A549 (cell line): ENCODE measurements at regions not wholly inside any gene's neighbourhood (a gene's known extent, or its start where the extent isn't known, plus 50 kb on each side); places are given as distances from the start of the nearest gene placed in this dataset.
"Not testable (repeated sequence)": the region's sequence is repeated elsewhere in the genome, so short reads cannot be mapped to it uniquely, and the experiment has no call there.

Source experiments
- ATAC-seq, 2 experiments: fragments of 200-7000 bp in 1 of 2; fragments of >200 bp in 1 of 2; cut with Nextera tagmentation in 1 of 2; cut with Tn5 transposase in 1 of 2; 3 replicates each; pipeline versions ENCODE4 v1.8.0 to v1.9.1; 2018 to 2020; ENCODE audit warnings: mild to moderate bottlenecking in 1 of 2, moderate library complexity in 1 of 2
- CTCF ChIA-PET: fragments of 300-600 bp; sonication (Branson Sonifier 250); formaldehyde crosslinking; extraction: SDS; loops from one replicate; lab custom pipeline; 2021; ENCODE audit warnings: antibody characterized with exemption, inconsistent platforms; lab: Yijun Ruan, JAX
- POLR2A ChIA-PET: fragments of 350-600 bp; formaldehyde crosslinking; extraction: SDS; loops from one replicate; lab custom pipeline; 2021; ENCODE audit warnings: antibody characterized with exemption, inconsistent platforms; lab: Yijun Ruan, JAX
- DNase-seq, 2 experiments: peaks; one replicate each; pipeline versions ENCODE4 v3.0.0 to v3.0.0-alpha.2; 2011 to 2016; ENCODE audit warnings: low read depth in 1 of 2, low spot score in 1 of 2
- FAIRE-seq: peaks from 2 replicates; lab custom pipeline; 2011; peaks lifted over from hg19 to GRCh38; lab: Jason Lieb, UNC
- H3K27ac ChIP-seq, 2 experiments: fragments of >200 bp; sonication (Bioruptor Twin); formaldehyde crosslinking; 3 replicates each; pipeline ENCODE4 v1.5.1; 2016 to 2017
- H3K4me1 ChIP-seq: fragments of >200 bp; sonication (Bioruptor Twin); formaldehyde crosslinking; 3 replicates; pipeline ENCODE4 v1.6.1; 2016
- H3K4me2 ChIP-seq: fragments of >200 bp; sonication (Bioruptor Twin); formaldehyde crosslinking; 3 replicates; pipeline ENCODE4 v1.6.1; 2016
- H3K4me3 ChIP-seq: fragments of >200 bp; sonication (Bioruptor Twin); formaldehyde crosslinking; 3 replicates; pipeline ENCODE4 v1.5.1; 2016
- H3K9me3 ChIP-seq: fragments of >200 bp; sonication (Bioruptor Twin); formaldehyde crosslinking; 3 replicates; pipeline ENCODE4 v1.6.1; 2016
- ATOH8 ChIP-seq: fragments of 250-450 bp; sonication (Bioruptor Pico); IDR thresholded peaks from 2 replicates; pipeline ENCODE4 v1.5.0; 2020; ENCODE audit warnings: low read depth, mild to moderate bottlenecking, moderate library complexity
- BCL3 ChIP-seq: fragments of >200 bp; sonication (Bioruptor Twin); formaldehyde crosslinking; IDR thresholded peaks from 3 replicates; pipeline ENCODE4 v1.6.1; 2016
- CBX2 ChIP-seq: fragments of 200-600 bp; sonication (generic); IDR thresholded peaks from 2 replicates; pipeline ENCODE4 v1.6.1; 2016; ENCODE audit warnings: low read depth, mild to moderate bottlenecking, borderline replicate concordance
- CEBPB ChIP-seq, 2 experiments: fragments of >200 bp in 1 of 2; sonication (Bioruptor Twin) in 1 of 2; formaldehyde crosslinking in 1 of 2; IDR thresholded peaks; 2 replicates each; pipeline ENCODE4 v1.6.1; 2012 to 2016
- CHD2 ChIP-seq: fragments of 150-350 bp; IDR thresholded peaks from 2 replicates; pipeline ENCODE4 v1.6.1; 2014; ENCODE audit warnings: low read length; ENCODE audit not compliant: partially characterized antibody
- CHD4 ChIP-seq: fragments of 200-600 bp; sonication (generic); IDR thresholded peaks from 2 replicates; pipeline ENCODE4 v1.6.1; 2016; ENCODE audit warnings: antibody characterized with exemption, mild to moderate bottlenecking, borderline replicate concordance
- E2F6 ChIP-seq: IDR thresholded peaks from 2 replicates; pipeline ENCODE4 v1.6.1; 2012; ENCODE audit warnings: low read depth, borderline replicate concordance
- EHF ChIP-seq: fragments of 250-450 bp; sonication (Bioruptor Pico); IDR thresholded peaks from 2 replicates; pipeline ENCODE4 v1.5.0; 2020; ENCODE audit warnings: mild to moderate bottlenecking
- GATA3 ChIP-seq: IDR thresholded peaks from 2 replicates; pipeline ENCODE4 v1.6.1; 2012; ENCODE audit warnings: borderline replicate concordance
- HDAC2 ChIP-seq: fragments of 200-600 bp; sonication (generic); IDR thresholded peaks from 2 replicates; pipeline ENCODE4 v1.6.1; 2016
- HOXB13 ChIP-seq: fragments of 250-450 bp; sonication (Bioruptor Pico); IDR thresholded peaks from 2 replicates; pipeline ENCODE4 v1.5.0; 2020; ENCODE audit warnings: low read depth, mild to moderate bottlenecking, moderate library complexity
- HOXB5 ChIP-seq: fragments of 250-450 bp; sonication (Bioruptor Pico); IDR thresholded peaks from 2 replicates; pipeline ENCODE4 v1.5.0; 2020; ENCODE audit warnings: mild to moderate bottlenecking, moderate library complexity
- JUN ChIP-seq, 2 experiments: fragments of >200 bp; sonication (Bioruptor Twin); formaldehyde crosslinking; IDR thresholded peaks; 2 replicates in 1 of 2; 3 replicates in 1 of 2; pipeline ENCODE4 v1.6.1; 2016 to 2017
- KDM1A ChIP-seq: fragments of 200-600 bp; sonication (generic); IDR thresholded peaks from 2 replicates; pipeline ENCODE4 v1.6.1; 2016; ENCODE audit warnings: low read depth, mild to moderate bottlenecking
- MAFK ChIP-seq: fragments of 450-650 bp; IDR thresholded peaks from 2 replicates; pipeline ENCODE4 v1.6.1; 2014; ENCODE audit not compliant: partially characterized antibody
- MAZ ChIP-seq: fragments of 150-350 bp; IDR thresholded peaks from 2 replicates; pipeline ENCODE4 v1.6.1; 2014; ENCODE audit warnings: antibody characterized with exemption, low read depth, low read length, borderline replicate concordance
- NFE2L2 ChIP-seq: fragments of 150-350 bp; conservative IDR thresholded peaks from 2 replicates; pipeline ENCODE4 v1.6.1; 2014; ENCODE audit warnings: low read length
- PBX3 ChIP-seq: IDR thresholded peaks from 2 replicates; pipeline ENCODE4 v1.6.1; 2012
- PHF8 ChIP-seq: fragments of 200-600 bp; sonication (generic); IDR thresholded peaks from 2 replicates; pipeline ENCODE4 v1.6.1; 2016; ENCODE audit warnings: low read depth, mild to moderate bottlenecking, antibody characterized with exemption, moderate library complexity, borderline replicate concordance
- POLR2AphosphoS2 ChIP-seq: conservative IDR thresholded peaks from 2 replicates; pipeline ENCODE4 v1.6.1; 2012; ENCODE audit warnings: low read length, improper control_type of control experiment, inconsistent platforms
- SREBF2 ChIP-seq: fragments of 450-650 bp; IDR thresholded peaks from 2 replicates; pipeline ENCODE4 v1.6.1; 2014; ENCODE audit warnings: mild to moderate bottlenecking, moderate library complexity
- ZNF302 ChIP-seq: fragments of 250-450 bp; sonication (Bioruptor Pico); IDR thresholded peaks from 2 replicates; pipeline ENCODE4 v1.9.0; 2021; ENCODE audit warnings: inconsistent platforms, mild to moderate bottlenecking, moderate library complexity
- ZSCAN20 ChIP-seq: fragments of 250-450 bp; sonication (Bioruptor Pico); IDR thresholded peaks from 2 replicates; pipeline ENCODE4 v1.8.0; 2022; ENCODE audit warnings: mild to moderate bottlenecking, moderate library complexity
- WGBS: methylation state at CpG from one replicate; pipeline ENCODE4 v1.1.6; 2017; ENCODE audit errors: missing lambda C conversion rate; 5-methylcytosine and 5-hydroxymethylcytosine counted together

- TF ChIP-seq PHF8, result no peak
These were observed 540.2 kb downstream of the KCNH5 start (continued) for GRCh38 chr14:62505045-62505444.

GRCh38 chr14:62521309-62521708, 523.9 kb downstream of the KCNH5 start:
- H3K9me3 ChIP-seq, result not testable (repeated sequence)

GRCh38 chr14:62528296-62528695, 517.0 kb downstream of the KCNH5 start:
- no peaks in the 10 kb centered on the region for H3K4me1 ChIP-seq
- DNase-seq, result no peak
- no peak for TF ChIP-seq CBX2
- no peak for TF ChIP-seq EHF
- TF ChIP-seq ATOH8, result no peak
- no peak for TF ChIP-seq CHD2
- TF ChIP-seq PBX3, result no peak
- TF ChIP-seq POLR2AphosphoS2, result no peak
- no peak for TF ChIP-seq ZNF302 (CRISPR knock-in tag)
- no peak for TF ChIP-seq MAZ
- no peak for TF ChIP-seq HDAC2
- no peak for TF ChIP-seq PHF8
- TF ChIP-seq ZSCAN20 (CRISPR knock-in tag), result no peak
- TF ChIP-seq, all 56 proteins: peak for 0
- no peak overlapping the region for H3K4me2 ChIP-seq
- H3K9me3 ChIP-seq, result no peaks in the 10 kb centered on the region
- no peak for ATAC-seq
- ChIA-PET POLR2A (no interaction called here), CTCF (no interaction called here)
- no peak overlapping the region for H3K4me3 ChIP-seq
- FAIRE-seq, result no peak
- no peak overlapping the region for H3K27ac ChIP-seq
- WGBS, result 6% methylated on average over 1 of the region's 1 CpG

More at GRCh38 chr14:62521309-62521708, 523.9 kb downstream of the KCNH5 start:
- DNase-seq, ATAC-seq, H3K4me1 ChIP-seq, H3K4me3 ChIP-seq, FAIRE-seq, H3K27ac ChIP-seq, CTCF ChIA-PET, H3K4me2 ChIP-seq, POLR2A ChIA-PET: not testable (repeated sequence)
- 42% methylated on average over 9 of the region's 9 CpGs for WGBS

GRCh38 chr14:62532181-62532580, 513.1 kb downstream of the KCNH5 start:
- WGBS, result 51% methylated on average over 2 of the region's 2 CpGs
- FAIRE-seq (no peak), ATAC-seq (peak in 1 of 2 experiments; percentile 50; a peak in 1 of 6 replicates), DNase-seq (no peak)
- ChIA-PET POLR2A (no interaction called here), CTCF (no interaction called here)
- no peaks in the 10 kb centered on the region for H3K4me1 ChIP-seq
- H3K27ac ChIP-seq, result no peak overlapping the region
- 0 out of 3 replicates have a peak, but pooled peaks cover 3% of the 10 kb centered on the region for H3K9me3 ChIP-seq
- H3K4me2 ChIP-seq, result no peak overlapping the region
- H3K4me3 ChIP-seq, result no peak overlapping the region
- TF ChIP-seq HOXB13 (CRISPR knock-in tag) (no peak), HOXB5 (no peak), ZNF302 (CRISPR knock-in tag) (no peak)

GRCh38 chr14:62546862-62547474, 498.3 kb downstream of the KCNH5 start:
- H3K4me2 ChIP-seq, result no peak overlapping the region
- no peak overlapping the region for H3K27ac ChIP-seq
- DNase-seq (peak in 1 of 2 experiments; percentile 12), ATAC-seq (no peak), FAIRE-seq (no peak)
- TF ChIP-seq JUN (IDR thresholded peaks at IDR 0.05) (no peak), CEBPB (IDR thresholded peaks at IDR 0.05) (no peak), SREBF2 (no peak), ZSCAN20 (CRISPR knock-in tag) (no peak), BCL3 (no peak), CHD4 (no peak), KDM1A (no peak), NFE2L2 (0 out of 2 replicates have a peak, but pooled peaks have one; percentile 13), MAFK (peak; percentile 68), GATA3 (no peak), E2F6 (no peak)
- ChIA-PET POLR2A (no interaction called here), CTCF (no interaction called here)
- no peak overlapping the region for H3K4me3 ChIP-seq
- no peaks in the 10 kb centered on the region; the same call in 2 of the 3 replicates for H3K9me3 ChIP-seq
- H3K4me1 ChIP-seq, result no peaks in the 10 kb centered on the region
- 63% methylated on average over 1 of the region's 1 CpG for WGBS
